ENCODE measurements at regions not wholly inside any gene's neighbourhood (a gene's known extent, or its start where the extent isn't known, plus 50 kb on each side); places are given as distances from the start of the nearest gene placed in this dataset.

- CTCF ChIA-PET, result interaction anchor here (0.7 kb wide), 1 partner anchor 521 kb away, joined by 3 read pairs; no protein-coding TSS in a partner anchor
These were observed 518.3 kb upstream of the JAG1 start for GRCh38 chr20:11192106-11192505.

GRCh38 chr20:11193241-11193640 is 519.4 kb upstream of the JAG1 start:
- TF ChIP-seq CTCF (IDR thresholded peaks at IDR 0.05; ENCODE audit: unreplicated experiment), result no peak
- Mint-ChIP-seq H3K4me1 (ENCODE audit: low read depth, unreplicated experiment) (peaks cover 18% of the 10 kb centered on the region), H3K36me3 (ENCODE audit: insufficient read depth, unreplicated experiment) (peaks cover 6% of the 10 kb centered on the region), H3K27me3 (ENCODE audit: unreplicated experiment) (no peaks in the 10 kb centered on the region), H3K4me3 (ENCODE audit: low read depth, unreplicated experiment) (no peak overlapping the region), H3K27ac (ENCODE audit: unreplicated experiment) (no peak overlapping the region), H3K9me3 (ENCODE audit: low read depth, unreplicated experiment) (no peaks in the 10 kb centered on the region)
- CTCF ChIA-PET, result no interaction called here
- BruUV-seq (replicated peaks), result no TSS peak
- DNase-seq, result no peak
- intact Hi-C loops (cut with micrococcal nuclease; ENCODE audit: unreplicated experiment), result no loop called here

More at GRCh38 chr20:11192106-11192505, 518.3 kb upstream of the JAG1 start:
- TF ChIP-seq CTCF (IDR thresholded peaks at IDR 0.05; ENCODE audit: unreplicated experiment), result no peak
- Mint-ChIP-seq H3K27ac (ENCODE audit: unreplicated experiment) (no peak overlapping the region), H3K4me3 (ENCODE audit: low read depth, unreplicated experiment) (no peak overlapping the region), H3K4me1 (ENCODE audit: low read depth, unreplicated experiment) (peaks cover 18% of the 10 kb centered on the region), H3K9me3 (ENCODE audit: low read depth, unreplicated experiment) (no peaks in the 10 kb centered on the region), H3K36me3 (ENCODE audit: insufficient read depth, unreplicated experiment) (peaks cover 6% of the 10 kb centered on the region), H3K27me3 (ENCODE audit: unreplicated experiment) (no peaks in the 10 kb centered on the region)
- intact Hi-C loops (cut with micrococcal nuclease; ENCODE audit: unreplicated experiment), result no loop called here
- no peak for DNase-seq
- no TSS peak for BruUV-seq (replicated peaks)

DNA sequence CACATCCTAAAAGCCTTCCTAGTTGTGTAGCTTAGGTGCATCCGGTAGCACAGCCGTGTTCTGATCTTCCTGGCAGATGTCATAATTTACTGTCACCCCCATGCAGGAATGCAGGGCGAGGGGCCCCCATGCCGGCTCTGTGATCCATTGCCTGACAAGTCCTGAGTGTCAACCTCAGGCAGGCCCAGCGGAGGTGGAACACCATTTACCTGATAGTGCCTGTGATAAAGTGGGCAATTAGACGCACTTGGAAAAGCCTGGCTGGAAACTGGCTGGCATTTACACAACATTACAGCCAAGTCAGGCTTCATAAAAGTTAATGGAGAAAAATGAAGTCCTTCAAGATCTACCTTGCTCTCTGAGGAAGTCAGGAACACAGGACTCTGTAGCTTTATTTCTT is 521.4 kb upstream of the JAG1 start:
- peaks cover 6% of the 10 kb centered on the region for H3K36me3 Mint-ChIP-seq (ENCODE audit: insufficient read depth, unreplicated experiment)
- no peaks in the 10 kb centered on the region for H3K27me3 Mint-ChIP-seq (ENCODE audit: unreplicated experiment)
- no TSS peak for BruUV-seq (replicated peaks)
- H3K4me1 Mint-ChIP-seq (ENCODE audit: low read depth, unreplicated experiment), result peaks cover 18% of the 10 kb centered on the region
- TF ChIP-seq CTCF (IDR thresholded peaks at IDR 0.05; ENCODE audit: unreplicated experiment), result no peak
- no peak for DNase-seq
- H3K27ac Mint-ChIP-seq (ENCODE audit: unreplicated experiment), result peak overlapping the region; percentile 4
- no peaks in the 10 kb centered on the region for H3K9me3 Mint-ChIP-seq (ENCODE audit: low read depth, unreplicated experiment)
- intact Hi-C loops (cut with micrococcal nuclease; ENCODE audit: unreplicated experiment), result no loop called here
- H3K4me3 Mint-ChIP-seq (ENCODE audit: low read depth, unreplicated experiment), result no peak overlapping the region
- CTCF ChIA-PET, result interaction anchor here (0.9 kb wide), 1 partner anchor 16 kb away, joined by 4 read pairs; no protein-coding TSS in a partner anchor

DNA sequence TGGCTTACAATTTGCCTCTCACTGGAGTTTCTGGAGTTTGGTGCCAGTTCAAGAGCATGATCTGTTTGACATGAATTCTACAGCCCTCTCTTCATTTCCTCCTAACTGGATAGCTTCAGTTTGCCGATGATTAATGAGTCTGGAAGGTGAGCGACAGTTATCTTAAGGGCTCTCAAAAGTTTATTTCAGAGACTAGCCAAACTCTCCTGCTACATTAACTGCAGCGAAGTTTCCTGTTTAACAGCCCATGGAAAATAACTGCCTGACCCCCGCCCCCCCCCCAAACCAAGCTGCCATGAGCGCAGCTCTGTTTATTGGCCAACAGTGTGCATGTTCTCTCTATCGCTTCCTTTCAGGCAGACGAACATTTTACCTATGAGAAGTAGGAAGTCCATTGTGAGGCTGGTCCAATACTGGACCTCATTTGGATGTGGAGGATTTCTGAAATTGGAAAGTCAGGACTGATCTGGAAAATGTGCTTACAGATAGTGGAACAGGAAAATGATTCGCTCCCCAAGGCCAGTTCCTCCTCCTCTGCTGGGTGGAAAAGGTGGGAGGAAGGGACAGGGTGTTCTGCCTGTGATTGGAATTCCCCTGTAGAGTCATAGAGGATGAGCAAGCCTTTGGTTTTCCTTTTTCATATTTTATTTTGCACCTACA is 522.2 kb upstream of the JAG1 start:
- Mint-ChIP-seq H3K9me3 (ENCODE audit: low read depth, unreplicated experiment) (no peaks in the 10 kb centered on the region), H3K4me3 (ENCODE audit: low read depth, unreplicated experiment) (no peak overlapping the region), H3K4me1 (ENCODE audit: low read depth, unreplicated experiment) (peaks cover 18% of the 10 kb centered on the region), H3K36me3 (ENCODE audit: insufficient read depth, unreplicated experiment) (peaks cover 6% of the 10 kb centered on the region), H3K27me3 (ENCODE audit: unreplicated experiment) (no peaks in the 10 kb centered on the region), H3K27ac (ENCODE audit: unreplicated experiment) (peak overlapping the region; percentile 4)
- no TSS peak for BruUV-seq (replicated peaks)
- no peak for DNase-seq
- no peak for TF ChIP-seq CTCF (IDR thresholded peaks at IDR 0.05; ENCODE audit: unreplicated experiment)
- intact Hi-C loops (cut with micrococcal nuclease; ENCODE audit: unreplicated experiment), result no loop called here
- CTCF ChIA-PET, result no interaction called here

Data from Calu3 (cell line).